ENCODE measurements at regions not wholly inside any gene's neighbourhood (a gene's known extent, or its start where the extent isn't known, plus 50 kb on each side); places are given as distances from the start of the nearest gene placed in this dataset.

DNA sequence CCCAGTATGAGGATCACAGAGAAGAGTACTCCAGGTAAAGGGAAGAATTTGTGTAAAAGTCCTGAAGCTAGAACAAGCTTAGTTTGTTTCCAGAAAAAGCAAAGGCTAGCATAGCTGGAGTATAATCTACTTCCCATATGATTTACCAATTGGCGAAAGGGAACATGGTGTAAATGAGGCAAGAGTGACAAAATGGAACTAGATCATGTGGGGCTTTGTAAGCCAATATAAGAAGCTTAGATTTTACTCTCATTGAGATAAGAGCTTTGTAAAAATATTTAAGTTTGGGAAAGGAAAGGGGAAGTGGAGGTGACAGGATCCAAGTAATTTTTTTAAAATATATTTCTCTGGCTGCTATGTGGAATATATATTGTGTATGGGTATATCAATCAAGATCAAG lies 234.9 kb downstream of the KCTD12 start:
- H3K4me3 ChIP-seq (ENCODE audit: low read depth, low read length), result no peak overlapping the region
- TF ChIP-seq, protein P1, sequence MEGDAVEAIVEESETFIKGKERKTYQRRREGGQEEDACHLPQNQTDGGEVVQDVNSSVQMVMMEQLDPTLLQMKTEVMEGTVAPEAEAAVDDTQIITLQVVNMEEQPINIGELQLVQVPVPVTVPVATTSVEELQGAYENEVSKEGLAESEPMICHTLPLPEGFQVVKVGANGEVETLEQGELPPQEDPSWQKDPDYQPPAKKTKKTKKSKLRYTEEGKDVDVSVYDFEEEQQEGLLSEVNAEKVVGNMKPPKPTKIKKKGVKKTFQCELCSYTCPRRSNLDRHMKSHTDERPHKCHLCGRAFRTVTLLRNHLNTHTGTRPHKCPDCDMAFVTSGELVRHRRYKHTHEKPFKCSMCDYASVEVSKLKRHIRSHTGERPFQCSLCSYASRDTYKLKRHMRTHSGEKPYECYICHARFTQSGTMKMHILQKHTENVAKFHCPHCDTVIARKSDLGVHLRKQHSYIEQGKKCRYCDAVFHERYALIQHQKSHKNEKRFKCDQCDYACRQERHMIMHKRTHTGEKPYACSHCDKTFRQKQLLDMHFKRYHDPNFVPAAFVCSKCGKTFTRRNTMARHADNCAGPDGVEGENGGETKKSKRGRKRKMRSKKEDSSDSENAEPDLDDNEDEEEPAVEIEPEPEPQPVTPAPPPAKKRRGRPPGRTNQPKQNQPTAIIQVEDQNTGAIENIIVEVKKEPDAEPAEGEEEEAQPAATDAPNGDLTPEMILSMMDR (IDR thresholded peaks at IDR 0.05; ENCODE audit: insufficient read depth, low read depth, low read length, missing control alignments), result no peak
- DNase-seq (ENCODE audit: low read depth), result no peak

DNA sequence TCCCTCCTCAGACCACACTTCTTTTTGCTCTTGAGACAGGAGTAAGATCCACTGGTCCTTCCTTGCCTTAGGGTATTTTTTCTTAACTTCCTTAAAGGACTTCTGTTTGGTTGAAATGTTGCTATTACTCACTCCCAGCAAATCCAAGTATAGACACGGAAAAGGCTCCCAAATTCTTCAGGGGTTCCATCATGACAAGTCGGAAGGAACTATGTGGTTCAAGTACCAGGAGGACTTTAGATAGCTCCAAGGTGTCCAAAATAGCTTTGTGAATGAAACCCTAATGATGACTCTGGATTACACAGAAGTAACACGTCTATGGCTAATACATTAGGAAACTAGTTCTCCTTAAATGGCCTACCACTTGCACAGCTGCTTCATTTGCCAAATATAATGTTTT lies 238.7 kb downstream of the KCTD12 start:
- no peak overlapping the region for H3K4me3 ChIP-seq (ENCODE audit: low read depth, low read length)
- TF ChIP-seq, protein P1 (IDR thresholded peaks at IDR 0.05; ENCODE audit: insufficient read depth, low read depth, low read length, missing control alignments), result no peak
- no peak for DNase-seq (ENCODE audit: low read depth)

DNA sequence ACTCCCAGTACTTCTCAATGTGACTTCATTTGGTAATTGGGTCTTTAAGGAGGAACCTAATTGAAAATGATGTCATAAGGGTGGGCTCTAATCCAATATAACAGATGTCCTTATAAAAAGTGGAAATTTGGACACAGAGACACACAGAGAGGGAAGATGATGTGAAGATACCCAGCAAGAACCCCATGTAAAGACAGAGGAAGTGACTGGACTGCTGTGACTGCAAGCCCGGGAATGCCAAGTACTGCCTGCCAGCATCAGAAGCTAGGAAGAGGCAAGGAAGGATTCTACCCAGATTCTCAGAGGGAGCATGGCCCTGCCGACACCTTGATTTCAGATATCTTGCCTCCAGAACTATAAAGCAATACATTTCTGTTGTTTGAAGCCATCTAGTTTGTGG lies 239.3 kb downstream of the KCTD12 start:
- no peak overlapping the region for H3K4me3 ChIP-seq (ENCODE audit: low read depth, low read length)
- DNase-seq (ENCODE audit: low read depth), result no peak
- TF ChIP-seq, protein P1 (IDR thresholded peaks at IDR 0.05; ENCODE audit: insufficient read depth, low read depth, low read length, missing control alignments), result no peak

DNA sequence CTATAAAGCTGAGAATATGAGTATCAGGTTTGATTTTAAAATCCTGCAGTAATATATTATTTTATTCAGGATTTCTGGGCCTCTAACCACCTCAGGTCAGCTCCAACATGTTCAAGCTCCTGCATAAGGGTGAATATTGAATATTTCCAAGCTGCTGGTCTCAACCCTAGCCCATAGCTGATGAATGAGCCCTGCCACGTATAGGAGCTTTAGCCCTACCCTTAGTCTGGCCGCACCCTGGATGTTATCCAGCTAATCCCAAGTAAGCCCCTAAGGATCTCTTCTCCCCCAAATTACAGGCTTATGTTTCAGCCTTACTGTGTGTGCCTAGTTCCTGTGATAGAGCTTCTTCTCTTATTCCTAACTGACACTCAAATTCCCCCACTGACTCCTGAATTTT lies 240.6 kb downstream of the KCTD12 start:
- no peak for DNase-seq (ENCODE audit: low read depth)
- H3K4me3 ChIP-seq (ENCODE audit: low read depth, low read length), result no peak overlapping the region
- TF ChIP-seq, protein P1 (IDR thresholded peaks at IDR 0.05; ENCODE audit: insufficient read depth, low read depth, low read length, missing control alignments), result no peak

DNA sequence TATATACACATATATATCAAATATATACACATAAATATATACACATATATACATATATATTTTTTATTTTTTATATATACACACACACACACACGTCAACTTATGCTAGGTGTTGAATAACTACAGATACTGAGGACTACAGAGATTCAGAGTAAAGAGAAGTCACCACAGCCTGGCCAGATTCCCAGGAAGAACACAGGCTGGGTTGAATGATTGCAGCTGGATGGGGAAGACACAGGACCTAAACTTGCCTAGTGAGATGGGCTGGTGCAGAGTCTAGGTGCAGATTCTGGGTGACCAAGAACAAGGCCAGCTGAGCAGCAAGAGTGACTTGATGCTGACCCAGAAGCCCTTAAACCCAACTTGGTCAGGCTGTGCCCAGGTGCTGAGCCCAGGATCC lies 241.3 kb downstream of the KCTD12 start:
- no peak overlapping the region for H3K4me3 ChIP-seq (ENCODE audit: low read depth, low read length)
- no peak for DNase-seq (ENCODE audit: low read depth)
- TF ChIP-seq, protein P1 (IDR thresholded peaks at IDR 0.05; ENCODE audit: insufficient read depth, low read depth, low read length, missing control alignments), result no peak

DNA sequence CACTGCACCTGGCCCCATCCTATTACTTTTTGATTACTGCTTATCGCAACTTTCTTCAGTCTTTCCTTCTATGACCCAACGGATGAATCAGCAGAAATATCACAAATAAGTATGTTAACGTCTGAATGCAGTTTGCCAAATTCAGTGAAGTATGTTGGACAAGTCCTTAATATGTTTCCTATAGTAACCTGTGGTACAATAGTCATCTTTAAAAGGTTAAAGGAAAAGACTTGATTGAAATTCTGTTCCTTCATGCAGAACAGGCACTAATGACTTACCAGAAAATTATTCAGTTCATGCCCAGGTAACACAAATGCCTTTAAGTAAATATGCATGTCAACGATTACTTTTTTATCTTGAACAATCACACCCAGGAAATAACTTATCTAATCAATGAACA lies 242.6 kb downstream of the KCTD12 start:
- TF ChIP-seq, protein P1 (IDR thresholded peaks at IDR 0.05; ENCODE audit: insufficient read depth, low read depth, low read length, missing control alignments), result no peak
- H3K4me3 ChIP-seq (ENCODE audit: low read depth, low read length), result no peak overlapping the region
- no peak for DNase-seq (ENCODE audit: low read depth)

DNA sequence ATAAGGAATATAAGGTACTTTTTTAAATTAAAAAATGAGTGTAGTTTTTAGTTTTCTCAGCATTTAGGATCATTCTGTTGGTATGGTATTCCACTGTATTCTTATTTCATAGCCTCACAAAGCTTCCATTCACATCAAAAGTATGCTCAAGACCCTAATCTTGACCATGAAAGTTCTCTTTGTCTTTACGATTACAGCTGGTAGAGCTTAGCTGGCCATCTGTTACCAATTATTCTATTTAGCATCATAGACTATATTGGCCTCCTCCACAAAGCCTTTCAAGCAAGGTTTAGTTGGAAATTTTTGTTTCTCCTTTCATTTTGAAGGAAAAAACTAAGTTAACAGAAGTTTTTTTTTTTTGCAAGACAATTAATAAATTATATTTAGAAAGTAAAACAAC lies 245.1 kb downstream of the KCTD12 start:
- H3K4me3 ChIP-seq (ENCODE audit: low read depth, low read length), result no peak overlapping the region
- TF ChIP-seq, protein P1 (IDR thresholded peaks at IDR 0.05; ENCODE audit: insufficient read depth, low read depth, low read length, missing control alignments), result no peak
- DNase-seq (ENCODE audit: low read depth), result no peak

Measured in GM12865 (cell line).